Upper lobe of left lung (tissue), 6 donors: ENCODE measurements at regions not wholly inside any gene's neighbourhood (a gene's known extent, or its start where the extent isn't known, plus 50 kb on each side); places are given as distances from the start of the nearest gene placed in this dataset.

ENCODE experiments used
- ATAC-seq, 2 donors: fragments of 200-7000 bp; cut with Tn5 transposase; one replicate each; pipeline ENCODE4 v1.9.1; 2022; ENCODE audit warnings: mild to moderate bottlenecking in 2 of 2, moderate library complexity in 2 of 2; ENCODE audit not compliant: low FRiP score in 2 of 2
- DNase-seq, 2 donors: peaks; one replicate each; pipeline ENCODE4 v3.0.0-alpha.2; 2019 to 2020
- H3K27ac ChIP-seq, 4 donors: fragments of 200-600 bp; sonication (generic); one replicate each; pipeline ENCODE4 v1.5.1; 2016 to 2019
- H3K27me3 ChIP-seq, 4 donors: fragments of 200-600 bp; sonication (generic); one replicate each; pipeline ENCODE4 v1.5.1; 2017 to 2019
- H3K36me3 ChIP-seq, 4 donors: fragments of 200-600 bp; sonication (generic); one replicate each; pipeline ENCODE4 v1.5.1; 2016 to 2019
- H3K4me1 ChIP-seq, 4 donors: fragments of 200-600 bp; sonication (generic); one replicate each; pipeline ENCODE4 v1.5.1; 2018 to 2019
- H3K4me3 ChIP-seq, 4 donors: fragments of 200-600 bp; sonication (generic); one replicate each; pipeline ENCODE4 v1.5.1; 2017 to 2019; ENCODE audit warnings: mild to moderate bottlenecking in 2 of 4, moderate library complexity in 1 of 4
- H3K9me3 ChIP-seq, 4 donors: fragments of 200-600 bp; sonication (generic); one replicate each; pipeline ENCODE4 v1.5.1; 2018 to 2019
- CTCF ChIP-seq, 6 experiments: fragments of 450-650 bp in 4 of 6; fragments of 200-600 bp in 2 of 6; sonication (generic) in 2 of 6; IDR thresholded peaks; one replicate each; pipeline ENCODE4 v1.5.1; 2016 to 2019; ENCODE audit warnings: antibody characterized with exemption in 6 of 6
- EP300 ChIP-seq, 4 donors: sonication (generic); formaldehyde crosslinking; IDR thresholded peaks; one replicate each; pipeline ENCODE4 v1.5.1; 2017; ENCODE audit warnings: antibody characterized with exemption in 4 of 4, control low read depth in 2 of 4
- POLR2A ChIP-seq, 4 donors: fragments of 450-650 bp; IDR thresholded peaks; one replicate each; pipeline ENCODE4 v1.5.1; 2016 to 2017; ENCODE audit warnings: antibody characterized with exemption in 4 of 4, mild to moderate bottlenecking in 2 of 4
- POLR2AphosphoS5 ChIP-seq, 2 donors: sonication (generic); formaldehyde crosslinking; IDR thresholded peaks; one replicate each; pipeline ENCODE4 v1.5.1; 2017; ENCODE audit warnings: antibody characterized with exemption in 2 of 2
- WGBS, 2 donors: methylation state at CpG; one replicate each; pipeline ENCODE4 v1.1.5; 2017 to 2018; 5-methylcytosine and 5-hydroxymethylcytosine counted together
- donor health status: DM: no; HTN: no; CAD: no; lungs with moderate emphysema.
- donor health status: DM: no; HTN: yes; CAD: no; lungs with severe emphysema.

GRCh38 chr11:71063129-71063528 is 189.2 kb downstream of the SHANK2 start:
- 85 to 89% methylated on average over 7 of the region's 7 CpGs for WGBS, 2 donors
- no peaks in the 10 kb centered on the region for H3K9me3 ChIP-seq
- H3K36me3 ChIP-seq: no peaks in the 10 kb centered on the region
- DNase-seq (no peak), ATAC-seq (no peak)
- no peaks in the 10 kb centered on the region for H3K4me1 ChIP-seq
- no peak for TF ChIP-seq POLR2AphosphoS5 (IDR thresholded peaks at IDR 0.05)
- no peak for TF ChIP-seq EP300 (IDR thresholded peaks at IDR 0.05)
- H3K27me3 ChIP-seq: no peaks in the 10 kb centered on the region
- H3K27ac ChIP-seq: no peak overlapping the region
- H3K4me3 ChIP-seq: no peak overlapping the region

- no peaks in the 10 kb centered on the region for H3K27me3 ChIP-seq
- H3K9me3 ChIP-seq: no peaks in the 10 kb centered on the region
- H3K36me3 ChIP-seq: no peaks in the 10 kb centered on the region
- no peak for ATAC-seq
- 90 to 98% methylated on average over 3 of the region's 3 CpGs for WGBS, 2 donors
- no peak overlapping the region for H3K4me3 ChIP-seq
- DNase-seq: no peak
- TF ChIP-seq CTCF (IDR thresholded peaks at IDR 0.05): no peak
- no peak for TF ChIP-seq POLR2A (IDR thresholded peaks at IDR 0.05)
- TF ChIP-seq EP300 (IDR thresholded peaks at IDR 0.05): no peak
- TF ChIP-seq POLR2AphosphoS5 (IDR thresholded peaks at IDR 0.05): no peak
- no peak overlapping the region for H3K27ac ChIP-seq
- H3K4me1 ChIP-seq: no peaks in the 10 kb centered on the region
Measured at GRCh38 chr11:71062199-71062598, 190.2 kb downstream of the SHANK2 start.

- Histone ChIP-seq H3K4me1 (no peaks in the 10 kb centered on the region), H3K4me3 (no peak overlapping the region), H3K36me3 (no peaks in the 10 kb centered on the region), H3K27me3 (no peaks in the 10 kb centered on the region), H3K9me3 (no peaks in the 10 kb centered on the region), H3K27ac (no peak overlapping the region)
- ATAC-seq (no peak), DNase-seq (no peak)
- TF ChIP-seq CTCF (IDR thresholded peaks at IDR 0.05): no peak
- TF ChIP-seq EP300 (IDR thresholded peaks at IDR 0.05): no peak
- no peak for TF ChIP-seq POLR2AphosphoS5 (IDR thresholded peaks at IDR 0.05)
- WGBS, 2 donors: 52 to 58% methylated on average over 5 to 9 of the region's 9 CpGs
Measured at GRCh38 chr11:71060391-71060791, 192.0 kb downstream of the SHANK2 start.

GRCh38 chr11:71059662-71060061 is 192.7 kb downstream of the SHANK2 start:
- H3K9me3 ChIP-seq: no peaks in the 10 kb centered on the region
- H3K4me1 ChIP-seq: no peaks in the 10 kb centered on the region
- H3K36me3 ChIP-seq: no peaks in the 10 kb centered on the region
- H3K27ac ChIP-seq: no peak overlapping the region
- TF ChIP-seq CTCF (IDR thresholded peaks at IDR 0.05) (no peak), POLR2A (IDR thresholded peaks at IDR 0.05) (no peak), POLR2AphosphoS5 (IDR thresholded peaks at IDR 0.05) (no peak), EP300 (IDR thresholded peaks at IDR 0.05) (no peak)
- 90 to 91% methylated on average over 11 to 12 of the region's 12 CpGs for WGBS, 2 donors
- ATAC-seq (peak in 1 of 2 donors; percentile 58), DNase-seq (no peak)
- H3K4me3 ChIP-seq: no peak overlapping the region
- H3K27me3 ChIP-seq: no peaks in the 10 kb centered on the region

- H3K9me3 ChIP-seq: no peaks in the 10 kb centered on the region
- DNase-seq (no peak), ATAC-seq (no peak)
- no peak overlapping the region for H3K4me3 ChIP-seq
- H3K27me3 ChIP-seq: no peaks in the 10 kb centered on the region
- no peak overlapping the region for H3K27ac ChIP-seq
- no peaks in the 10 kb centered on the region for H3K36me3 ChIP-seq
- H3K4me1 ChIP-seq: no peaks in the 10 kb centered on the region
- TF ChIP-seq CTCF (IDR thresholded peaks at IDR 0.05) (no peak), EP300 (IDR thresholded peaks at IDR 0.05) (no peak), POLR2A (IDR thresholded peaks at IDR 0.05) (no peak), POLR2AphosphoS5 (IDR thresholded peaks at IDR 0.05) (no peak)
- 71 to 83% methylated on average over 6 of the region's 6 CpGs for WGBS, 2 donors
Measured at GRCh38 chr11:71055925-71056324, 196.5 kb downstream of the SHANK2 start.
